ENCODE measurements at regions not wholly inside any gene's neighbourhood (a gene's known extent, or its start where the extent isn't known, plus 50 kb on each side); places are given as distances from the start of the nearest gene placed in this dataset.

DNA sequence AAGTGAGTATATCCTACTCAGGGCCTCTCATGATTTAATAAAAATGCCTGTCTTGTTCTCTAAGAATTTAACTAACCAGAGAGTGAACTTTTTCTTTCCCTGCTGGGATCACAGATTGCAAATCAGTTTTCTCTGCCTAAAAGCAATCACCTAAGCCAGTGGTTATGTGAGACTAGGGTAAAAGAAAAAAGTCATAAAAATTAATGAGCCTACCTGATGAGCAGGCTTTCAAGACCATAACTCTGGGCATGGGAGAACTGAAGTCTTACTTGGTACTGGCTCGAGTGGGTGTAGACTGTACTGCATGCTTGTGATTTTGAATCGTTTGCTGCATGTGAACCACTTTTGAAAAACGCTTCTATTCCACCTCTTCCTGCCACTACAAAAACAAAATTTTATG is 1677.0 kb upstream of the LRRTM1 start:
- H3K27me3 ChIP-seq (replicated peaks; ENCODE audit: control insufficient read depth, insufficient read depth, low read length) = no peaks in the 10 kb centered on the region
- no peak overlapping the region for H3K4me3 ChIP-seq (replicated peaks; ENCODE audit: low read depth, low read length)
- DNase-seq (ENCODE audit: extremely low read depth, insufficient read length) = no peak
- TF ChIP-seq CTCF (IDR thresholded peaks at IDR 0.05; ENCODE audit: insufficient read depth, low read length, poor library complexity, severe bottlenecking) = no peak
- no peaks in the 10 kb centered on the region for H3K36me3 ChIP-seq (ENCODE audit: control insufficient read depth, insufficient read depth, low read length)

DNA sequence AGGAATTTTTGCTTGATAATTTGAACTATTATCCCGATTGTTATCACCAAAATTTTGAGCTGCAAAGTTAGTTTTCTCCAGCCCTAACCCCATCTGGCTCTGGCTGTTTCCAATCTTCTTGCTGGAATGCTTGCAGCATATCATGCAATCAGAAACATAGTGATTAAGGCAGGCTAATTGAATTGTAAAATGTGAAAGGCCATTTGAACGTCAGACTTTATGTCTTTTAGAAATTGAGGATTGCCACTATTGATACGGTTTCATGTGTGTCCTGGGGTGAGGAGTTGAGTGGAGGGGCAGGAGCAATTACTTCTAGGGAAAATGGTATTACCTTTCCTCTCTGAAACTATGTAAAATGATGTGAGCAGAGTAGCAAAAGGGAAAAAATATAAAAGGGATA is 1674.5 kb upstream of the LRRTM1 start:
- Histone ChIP-seq H3K36me3 (ENCODE audit: control insufficient read depth, insufficient read depth, low read length) (no peaks in the 10 kb centered on the region), H3K4me3 (replicated peaks; ENCODE audit: low read depth, low read length) (no peak overlapping the region), H3K27me3 (replicated peaks; ENCODE audit: control insufficient read depth, insufficient read depth, low read length) (no peaks in the 10 kb centered on the region)
- DNase-seq (ENCODE audit: extremely low read depth, insufficient read length) = no peak
- no peak for TF ChIP-seq CTCF (IDR thresholded peaks at IDR 0.05; ENCODE audit: insufficient read depth, low read length, poor library complexity, severe bottlenecking)

DNA sequence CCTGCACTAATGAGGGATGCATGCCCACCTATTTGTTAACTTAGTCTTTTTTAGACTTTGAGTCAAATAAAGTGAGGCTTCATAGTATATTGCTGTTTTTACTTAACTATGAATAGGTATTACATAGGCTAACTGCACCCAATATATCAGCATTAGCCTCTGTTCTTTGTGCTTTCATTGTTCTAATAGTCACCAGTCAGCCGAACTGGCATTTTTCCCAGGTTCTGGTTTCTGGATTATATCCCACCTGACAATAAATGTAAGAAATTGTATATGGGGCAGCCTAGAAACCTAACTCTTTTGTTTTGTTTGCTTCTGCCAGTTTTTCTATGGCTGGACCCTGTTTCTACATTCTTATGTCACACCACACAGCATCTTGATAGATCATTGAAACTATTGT is 1672.4 kb upstream of the LRRTM1 start:
- no peak for DNase-seq (ENCODE audit: extremely low read depth, insufficient read length)
- H3K27me3 ChIP-seq (replicated peaks; ENCODE audit: control insufficient read depth, insufficient read depth, low read length) = no peaks in the 10 kb centered on the region
- TF ChIP-seq CTCF (IDR thresholded peaks at IDR 0.05; ENCODE audit: insufficient read depth, low read length, poor library complexity, severe bottlenecking) = no peak
- H3K36me3 ChIP-seq (ENCODE audit: control insufficient read depth, insufficient read depth, low read length) = no peaks in the 10 kb centered on the region
- no peak overlapping the region for H3K4me3 ChIP-seq (replicated peaks; ENCODE audit: low read depth, low read length)

- no peak for TF ChIP-seq CTCF (IDR thresholded peaks at IDR 0.05; ENCODE audit: insufficient read depth, low read length, poor library complexity, severe bottlenecking)
- Histone ChIP-seq H3K27me3 (replicated peaks; ENCODE audit: control insufficient read depth, insufficient read depth, low read length) (no peaks in the 10 kb centered on the region), H3K36me3 (ENCODE audit: control insufficient read depth, insufficient read depth, low read length) (no peaks in the 10 kb centered on the region), H3K4me3 (replicated peaks; ENCODE audit: low read depth, low read length) (no peak overlapping the region)
- DNase-seq (ENCODE audit: extremely low read depth, insufficient read length) = no peak
These were observed 1669.7 kb upstream of the LRRTM1 start for GRCh38 chr2:81974216-81974615.

DNA sequence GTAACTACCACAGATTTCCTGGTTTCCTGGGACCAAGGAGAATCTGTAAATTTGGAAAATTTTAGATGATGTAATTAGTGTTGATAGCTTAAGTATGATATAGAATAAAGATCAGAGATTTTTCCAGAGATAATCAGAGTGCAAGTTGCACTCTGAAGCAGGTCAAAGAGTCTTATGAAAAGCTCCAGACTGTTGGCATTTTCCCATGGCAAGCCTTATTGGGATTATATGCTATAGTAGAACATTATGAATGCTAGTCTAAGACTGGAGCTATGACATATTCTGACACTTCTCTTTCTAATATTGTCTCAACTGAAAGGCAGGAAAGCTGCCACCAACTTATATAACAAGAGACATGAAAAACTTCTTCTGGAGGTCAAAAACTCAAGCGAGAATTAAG is 1638.3 kb upstream of the LRRTM1 start:
- Histone ChIP-seq H3K27me3 (replicated peaks; ENCODE audit: control insufficient read depth, insufficient read depth, low read length) (no peaks in the 10 kb centered on the region), H3K36me3 (ENCODE audit: control insufficient read depth, insufficient read depth, low read length) (no peaks in the 10 kb centered on the region), H3K4me3 (replicated peaks; ENCODE audit: low read depth, low read length) (no peak overlapping the region)
- DNase-seq (ENCODE audit: extremely low read depth, insufficient read length) = no peak
- no peak for TF ChIP-seq CTCF (IDR thresholded peaks at IDR 0.05; ENCODE audit: insufficient read depth, low read length, poor library complexity, severe bottlenecking)

- no peak for TF ChIP-seq CTCF (IDR thresholded peaks at IDR 0.05; ENCODE audit: insufficient read depth, low read length, poor library complexity, severe bottlenecking)
- H3K27me3 ChIP-seq (replicated peaks; ENCODE audit: control insufficient read depth, insufficient read depth, low read length) = no peaks in the 10 kb centered on the region
- no peak overlapping the region for H3K4me3 ChIP-seq (replicated peaks; ENCODE audit: low read depth, low read length)
- no peak for DNase-seq (ENCODE audit: extremely low read depth, insufficient read length)
- no peaks in the 10 kb centered on the region for H3K36me3 ChIP-seq (ENCODE audit: control insufficient read depth, insufficient read depth, low read length)
These were observed 1637.7 kb upstream of the LRRTM1 start for GRCh38 chr2:81942136-81942680.
